SK-N-MC (cell line): ENCODE measurements at regions not wholly inside any gene's neighbourhood (a gene's known extent, or its start where the extent isn't known, plus 50 kb on each side); places are given as distances from the start of the nearest gene placed in this dataset.

Source experiments
- DNase-seq: peaks from one replicate; pipeline ENCODE4 v3.0.0-alpha.2; 2011; ENCODE audit warnings: low read depth, low spot score
- H3K27ac ChIP-seq: fragments of 200-600 bp; sonication (generic); 2 replicates; pipeline ENCODE4 v1.5.1; 2016; ENCODE audit warnings: mixed run types
- H3K36me3 ChIP-seq: fragments of 200-600 bp; sonication (generic); 2 replicates; pipeline ENCODE4 v1.6.1; 2017; ENCODE audit warnings: antibody characterized with exemption, low read length, mixed read lengths; ENCODE audit not compliant: insufficient read depth
- H3K4me3 ChIP-seq: fragments of 200-600 bp; sonication (generic); 2 replicates; pipeline ENCODE4 v1.5.1; 2016
- H3K9ac ChIP-seq: fragments of 200-600 bp; sonication (generic); 2 replicates; pipeline ENCODE4 v1.8.0; 2017; ENCODE audit warnings: mixed run types, mixed read lengths; ENCODE audit not compliant: insufficient read length
- H3K9me3 ChIP-seq: fragments of 200-600 bp; sonication (generic); 2 replicates; pipeline ENCODE4 v1.6.1; 2017; ENCODE audit warnings: low read depth, mild to moderate bottlenecking, antibody characterized with exemption, low read length, moderate library complexity, mixed read lengths
- EZH2 ChIP-seq: fragments of 200-600 bp; sonication (generic); IDR thresholded peaks from one replicate; pipeline ENCODE4 v1.6.1; 2017; ENCODE audit warnings: antibody characterized with exemption
- FOXP2 ChIP-seq: optimal IDR thresholded peaks from 2 replicates; pipeline ENCODE3; 2011; ENCODE audit warnings: mild to moderate bottlenecking, moderate library complexity; ENCODE audit not compliant: insufficient read depth; ENCODE audit errors: extremely low read length, control extremely low read depth
- POLR2AphosphoS5 ChIP-seq: IDR thresholded peaks from 2 replicates; pipeline ENCODE4 v1.6.1; 2012; ENCODE audit warnings: mild to moderate bottlenecking, low read depth, low read length, borderline replicate concordance

DNA sequence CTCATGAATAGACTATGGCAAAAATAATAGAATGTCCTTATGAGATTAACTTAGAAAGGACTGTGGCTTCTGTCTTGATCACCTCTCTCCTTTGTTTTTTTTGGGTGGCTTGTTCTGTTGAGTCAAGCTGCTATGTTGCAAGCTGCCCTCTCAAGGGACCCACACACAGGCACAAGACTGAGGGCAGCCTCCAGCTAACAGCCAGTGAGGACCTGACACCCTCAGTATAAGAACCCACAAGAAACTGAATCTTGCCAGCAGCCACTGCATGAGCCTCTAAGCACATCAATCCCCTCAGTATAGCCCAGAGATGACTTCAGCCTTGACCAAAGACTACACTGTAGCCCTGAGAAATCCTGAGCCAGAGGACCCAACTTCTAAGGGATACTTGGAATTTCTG is 361.1 kb downstream of the MCTP2 start:
- TF ChIP-seq EZH2: no peak
- no peak for DNase-seq
- no peak overlapping the region for H3K27ac ChIP-seq
- no peak overlapping the region for H3K9ac ChIP-seq
- H3K36me3 ChIP-seq: no peaks in the 10 kb centered on the region
- no peaks in the 10 kb centered on the region for H3K9me3 ChIP-seq
- H3K4me3 ChIP-seq: no peak overlapping the region

- Histone ChIP-seq H3K9ac (no peak overlapping the region), H3K4me3 (no peak overlapping the region), H3K9me3 (no peaks in the 10 kb centered on the region), H3K27ac (no peak overlapping the region), H3K36me3 (no peaks in the 10 kb centered on the region)
- TF ChIP-seq EZH2 (no peak), FOXP2 (no peak), POLR2AphosphoS5 (no peak)
- no peak for DNase-seq
Measured at GRCh38 chr15:94596707-94597106, 365.3 kb downstream of the MCTP2 start.

GRCh38 chr15:94600505-94600904 is 369.1 kb downstream of the MCTP2 start:
- TF ChIP-seq EZH2 (no peak), POLR2AphosphoS5 (no peak), FOXP2 (no peak)

GRCh38 chr15:94602754-94603470 is 371.6 kb downstream of the MCTP2 start:
- H3K9ac ChIP-seq: no peak overlapping the region
- H3K4me3 ChIP-seq: no peak overlapping the region
- TF ChIP-seq POLR2AphosphoS5 (no peak), FOXP2 (no peak), EZH2 (no peak)
- H3K9me3 ChIP-seq: no peaks in the 10 kb centered on the region
- no peaks in the 10 kb centered on the region for H3K36me3 ChIP-seq
- H3K27ac ChIP-seq: no peak overlapping the region
- no peak for DNase-seq

More at GRCh38 chr15:94600505-94600904, 369.1 kb downstream of the MCTP2 start:
- no peak for DNase-seq
- Histone ChIP-seq H3K9me3 (no peaks in the 10 kb centered on the region), H3K4me3 (no peak overlapping the region), H3K9ac (no peak overlapping the region), H3K36me3 (no peaks in the 10 kb centered on the region), H3K27ac (no peak overlapping the region)

DNA sequence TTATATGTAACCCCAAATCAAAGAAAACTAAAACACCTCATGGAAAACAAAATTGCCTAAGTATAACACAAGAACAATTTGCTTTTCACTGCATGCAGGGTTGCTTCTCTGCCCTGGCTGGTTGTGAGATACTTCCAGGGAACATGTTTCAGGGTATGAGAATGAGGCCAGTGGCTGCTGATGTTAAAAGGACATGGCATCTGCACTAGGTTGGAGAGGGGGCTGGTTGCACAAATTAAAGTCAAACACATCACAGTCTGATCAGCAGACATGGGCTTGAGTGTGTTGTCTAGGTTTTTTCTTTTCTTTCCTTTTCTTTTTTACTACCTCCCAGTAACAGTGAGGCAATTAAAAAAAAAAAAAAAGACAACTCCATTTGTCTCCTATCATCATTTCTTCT is 374.9 kb downstream of the MCTP2 start:
- DNase-seq: no peak
- no peak overlapping the region for H3K27ac ChIP-seq
- H3K36me3 ChIP-seq: no peaks in the 10 kb centered on the region
- no peak for TF ChIP-seq EZH2
- H3K4me3 ChIP-seq: no peak overlapping the region
- H3K9me3 ChIP-seq: no peaks in the 10 kb centered on the region
- H3K9ac ChIP-seq: no peak overlapping the region

GRCh38 chr15:94607176-94607654 is 375.9 kb downstream of the MCTP2 start:
- TF ChIP-seq POLR2AphosphoS5 (no peak), FOXP2 (no peak), EZH2 (no peak)
- H3K4me3 ChIP-seq: peak overlapping the region; percentile 38; the same call in 1 of the 2 replicates
- H3K9ac ChIP-seq: no peak overlapping the region
- DNase-seq: peak; percentile 42
- no peak overlapping the region for H3K27ac ChIP-seq
- no peaks in the 10 kb centered on the region for H3K36me3 ChIP-seq
- H3K9me3 ChIP-seq: no peaks in the 10 kb centered on the region

- Histone ChIP-seq H3K36me3 (no peaks in the 10 kb centered on the region), H3K27ac (no peak overlapping the region), H3K9ac (no peak overlapping the region), H3K4me3 (no peak overlapping the region), H3K9me3 (no peaks in the 10 kb centered on the region)
- TF ChIP-seq EZH2 (no peak), POLR2AphosphoS5 (no peak)
- DNase-seq: no peak
Measured at GRCh38 chr15:94610069-94610468, 378.7 kb downstream of the MCTP2 start.

DNA sequence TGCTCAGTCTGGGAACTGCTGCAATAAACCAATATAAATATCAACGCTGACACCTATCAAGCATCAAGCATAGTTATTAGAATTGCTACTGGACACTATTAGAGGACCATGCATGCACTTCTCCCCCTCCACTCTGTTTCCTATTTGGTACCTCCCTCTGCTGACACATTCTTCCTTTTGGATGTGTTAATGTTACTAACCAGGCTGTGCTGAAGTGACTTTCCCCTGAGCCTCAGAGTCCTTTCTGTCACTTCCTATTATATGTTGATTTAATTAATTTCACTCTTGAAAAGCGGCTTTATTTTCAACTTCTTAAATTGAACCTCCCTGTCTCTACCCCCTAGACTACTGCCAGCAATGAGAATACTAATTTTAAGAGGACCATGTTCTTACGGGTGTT is 379.1 kb downstream of the MCTP2 start:
- TF ChIP-seq EZH2 (no peak), FOXP2 (no peak), POLR2AphosphoS5 (no peak)
- H3K9ac ChIP-seq: no peak overlapping the region
- no peaks in the 10 kb centered on the region for H3K9me3 ChIP-seq
- H3K4me3 ChIP-seq: no peak overlapping the region
- H3K36me3 ChIP-seq: no peaks in the 10 kb centered on the region
- no peak overlapping the region for H3K27ac ChIP-seq
- DNase-seq: no peak

DNA sequence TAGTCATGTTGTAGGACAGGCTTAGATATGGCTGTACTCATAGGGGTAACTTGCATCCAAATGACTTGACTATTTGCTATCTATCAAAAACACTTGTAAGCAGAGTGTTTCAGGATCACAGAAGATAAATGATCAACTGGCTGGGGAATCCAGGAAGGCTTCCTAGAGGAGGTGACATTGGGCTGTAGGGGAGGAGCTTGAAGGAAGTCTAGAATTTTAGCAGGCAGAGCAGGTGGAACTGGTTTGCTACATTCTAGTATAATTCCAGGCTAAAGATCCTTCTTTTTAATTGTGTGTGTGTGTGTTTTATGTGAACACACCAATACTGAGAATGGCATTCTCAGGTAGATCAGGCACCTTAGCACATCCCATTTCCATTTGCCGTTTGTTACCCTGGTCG is 380.3 kb downstream of the MCTP2 start:
- no peak for DNase-seq
- H3K9me3 ChIP-seq: no peaks in the 10 kb centered on the region
- no peak overlapping the region for H3K9ac ChIP-seq
- no peaks in the 10 kb centered on the region for H3K36me3 ChIP-seq
- TF ChIP-seq POLR2AphosphoS5 (no peak), EZH2 (no peak), FOXP2 (no peak)
- H3K27ac ChIP-seq: no peak overlapping the region
- H3K4me3 ChIP-seq: no peak overlapping the region
